ENCODE measurements at regions not wholly inside any gene's neighbourhood (a gene's known extent, or its start where the extent isn't known, plus 50 kb on each side); places are given as distances from the start of the nearest gene placed in this dataset.

DNA sequence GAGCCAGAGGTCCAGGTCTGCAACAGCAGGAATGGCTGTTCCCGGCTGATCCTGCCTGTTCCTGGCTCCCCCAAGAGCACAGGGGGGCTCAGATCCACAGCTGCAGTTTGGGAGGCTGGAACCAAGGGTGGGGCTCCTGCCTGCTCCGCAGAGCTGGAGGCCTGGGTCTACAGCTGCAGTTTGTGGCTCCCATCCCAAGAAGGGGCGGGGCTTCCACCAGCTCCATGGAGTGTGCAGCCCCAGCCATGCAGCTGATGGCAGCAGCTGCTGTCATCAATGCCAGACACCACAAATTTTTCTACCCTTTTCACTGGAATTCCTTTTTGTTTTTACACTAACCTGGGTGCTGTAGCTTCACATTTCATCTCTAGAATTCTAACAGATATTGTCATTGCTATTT lies 135.4 kb upstream of the KIF2B start:
- intact Hi-C loops (cut with micrococcal nuclease; ENCODE audit: unreplicated experiment) = no loop called here
- Histone ChIP-seq H3K9me3 (ENCODE audit: low read depth, low read length, poor library complexity, severe bottlenecking) (no peaks in the 10 kb centered on the region), H3K27ac (ENCODE audit: low read depth, low read length, poor library complexity, severe bottlenecking) (no peak overlapping the region), H3K36me3 (ENCODE audit: insufficient read depth, low read length, poor library complexity, severe bottlenecking) (no peaks in the 10 kb centered on the region), H3K4me1 (ENCODE audit: insufficient read depth, low read length, poor library complexity, severe bottlenecking) (no peaks in the 10 kb centered on the region), H3K27me3 (replicated peaks; ENCODE audit: insufficient read depth, low read depth, low read length, poor library complexity) (no peaks in the 10 kb centered on the region), H3K4me3 (ENCODE audit: low read depth, low read length, poor library complexity, severe bottlenecking) (no peak overlapping the region)
- POLR2A ChIA-PET (ENCODE audit: low non-redundant PET) = no interaction called here
- TF ChIP-seq EZH2 (IDR thresholded peaks at IDR 0.05; ENCODE audit: borderline replicate concordance, low read depth, low read length, poor library complexity, severe bottlenecking) = no peak
- DNase-seq (ENCODE audit: low spot score) = no peak
- BruUV-seq (replicated peaks) = no TSS peak
- CTCF ChIA-PET = no interaction called here

DNA sequence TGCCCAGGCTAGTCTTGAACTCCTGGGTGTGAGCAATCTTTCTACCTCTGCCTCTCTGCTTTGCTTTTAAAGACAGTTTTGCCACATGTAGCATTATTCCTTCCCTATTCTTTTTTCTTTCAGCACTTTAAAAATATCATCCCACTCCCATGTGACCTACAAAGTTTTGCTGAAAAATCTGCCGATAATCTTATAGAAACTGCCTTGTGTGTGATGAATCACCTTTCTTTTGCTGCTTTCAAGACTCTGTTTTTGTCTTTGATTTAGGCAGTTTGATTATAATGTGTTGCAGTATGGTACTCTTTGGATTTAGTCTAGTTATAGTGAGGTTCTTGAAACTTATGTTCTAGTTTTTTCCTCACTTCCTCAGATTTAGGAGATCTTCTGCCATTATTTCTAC lies 142.0 kb upstream of the KIF2B start:
- POLR2A ChIA-PET (ENCODE audit: low non-redundant PET) = no interaction called here

DNA sequence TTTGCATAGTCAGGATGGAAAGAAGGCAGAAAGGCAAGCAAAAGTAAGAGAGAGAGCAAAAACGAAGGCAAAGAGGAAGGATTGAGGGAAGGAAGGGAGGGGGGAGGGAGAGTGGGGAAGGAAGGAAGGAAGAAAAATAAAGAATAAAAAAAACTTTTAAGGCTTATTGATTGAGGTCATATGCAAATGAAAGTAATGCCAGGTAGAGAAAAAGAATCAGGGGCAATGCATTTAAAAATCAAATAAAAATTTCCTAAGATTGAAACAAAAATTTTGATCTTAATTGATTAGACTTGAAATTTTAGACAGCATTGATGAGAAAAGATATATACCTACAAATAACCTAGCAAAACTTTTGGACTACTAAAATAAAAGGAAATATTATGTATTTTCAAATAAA lies 153.9 kb upstream of the KIF2B start:
- TF ChIP-seq, protein P1, sequence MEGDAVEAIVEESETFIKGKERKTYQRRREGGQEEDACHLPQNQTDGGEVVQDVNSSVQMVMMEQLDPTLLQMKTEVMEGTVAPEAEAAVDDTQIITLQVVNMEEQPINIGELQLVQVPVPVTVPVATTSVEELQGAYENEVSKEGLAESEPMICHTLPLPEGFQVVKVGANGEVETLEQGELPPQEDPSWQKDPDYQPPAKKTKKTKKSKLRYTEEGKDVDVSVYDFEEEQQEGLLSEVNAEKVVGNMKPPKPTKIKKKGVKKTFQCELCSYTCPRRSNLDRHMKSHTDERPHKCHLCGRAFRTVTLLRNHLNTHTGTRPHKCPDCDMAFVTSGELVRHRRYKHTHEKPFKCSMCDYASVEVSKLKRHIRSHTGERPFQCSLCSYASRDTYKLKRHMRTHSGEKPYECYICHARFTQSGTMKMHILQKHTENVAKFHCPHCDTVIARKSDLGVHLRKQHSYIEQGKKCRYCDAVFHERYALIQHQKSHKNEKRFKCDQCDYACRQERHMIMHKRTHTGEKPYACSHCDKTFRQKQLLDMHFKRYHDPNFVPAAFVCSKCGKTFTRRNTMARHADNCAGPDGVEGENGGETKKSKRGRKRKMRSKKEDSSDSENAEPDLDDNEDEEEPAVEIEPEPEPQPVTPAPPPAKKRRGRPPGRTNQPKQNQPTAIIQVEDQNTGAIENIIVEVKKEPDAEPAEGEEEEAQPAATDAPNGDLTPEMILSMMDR (conservative IDR thresholded peaks at IDR 0.05; ENCODE audit: low read depth, low read length) = no peak
- TF ChIP-seq EZH2 (IDR thresholded peaks at IDR 0.05; ENCODE audit: borderline replicate concordance, low read depth, low read length, poor library complexity, severe bottlenecking) = no peak
- Histone ChIP-seq H3K4me1 (ENCODE audit: insufficient read depth, low read length, poor library complexity, severe bottlenecking) (no peaks in the 10 kb centered on the region), H3K9me3 (ENCODE audit: low read depth, low read length, poor library complexity, severe bottlenecking) (no peaks in the 10 kb centered on the region), H3K27ac (ENCODE audit: low read depth, low read length, poor library complexity, severe bottlenecking) (no peak overlapping the region), H3K4me3 (ENCODE audit: low read depth, low read length, poor library complexity, severe bottlenecking) (no peak overlapping the region), H3K27me3 (replicated peaks; ENCODE audit: insufficient read depth, low read depth, low read length, poor library complexity) (no peaks in the 10 kb centered on the region), H3K36me3 (ENCODE audit: insufficient read depth, low read length, poor library complexity, severe bottlenecking) (no peaks in the 10 kb centered on the region)
- no TSS peak for BruUV-seq (replicated peaks)
- intact Hi-C loops (cut with micrococcal nuclease; ENCODE audit: unreplicated experiment) = loop anchor here (10.0 kb wide), 1 partner anchor 64 kb away; no protein-coding TSS in a partner anchor
- ChIA-PET POLR2A (ENCODE audit: low non-redundant PET) (no interaction called here), CTCF (no interaction called here)
- DNase-seq (ENCODE audit: low spot score) = no peak

More for the DNA sequence above, 142.0 kb upstream of the KIF2B start:
- Histone ChIP-seq H3K27me3 (replicated peaks; ENCODE audit: insufficient read depth, low read depth, low read length, poor library complexity) (no peaks in the 10 kb centered on the region), H3K9me3 (ENCODE audit: low read depth, low read length, poor library complexity, severe bottlenecking) (peaks cover 17% of the 10 kb centered on the region), H3K27ac (ENCODE audit: low read depth, low read length, poor library complexity, severe bottlenecking) (no peak overlapping the region), H3K36me3 (ENCODE audit: insufficient read depth, low read length, poor library complexity, severe bottlenecking) (no peaks in the 10 kb centered on the region), H3K4me3 (ENCODE audit: low read depth, low read length, poor library complexity, severe bottlenecking) (no peak overlapping the region), H3K4me1 (ENCODE audit: insufficient read depth, low read length, poor library complexity, severe bottlenecking) (no peaks in the 10 kb centered on the region)
- intact Hi-C loops (cut with micrococcal nuclease; ENCODE audit: unreplicated experiment) = no loop called here
- DNase-seq (ENCODE audit: low spot score) = no peak
- CTCF ChIA-PET = no interaction called here
- TF ChIP-seq, protein P1 (conservative IDR thresholded peaks at IDR 0.05; ENCODE audit: low read depth, low read length) = no peak
- no peak for TF ChIP-seq EZH2 (IDR thresholded peaks at IDR 0.05; ENCODE audit: borderline replicate concordance, low read depth, low read length, poor library complexity, severe bottlenecking)
- no TSS peak for BruUV-seq (replicated peaks)

DNA sequence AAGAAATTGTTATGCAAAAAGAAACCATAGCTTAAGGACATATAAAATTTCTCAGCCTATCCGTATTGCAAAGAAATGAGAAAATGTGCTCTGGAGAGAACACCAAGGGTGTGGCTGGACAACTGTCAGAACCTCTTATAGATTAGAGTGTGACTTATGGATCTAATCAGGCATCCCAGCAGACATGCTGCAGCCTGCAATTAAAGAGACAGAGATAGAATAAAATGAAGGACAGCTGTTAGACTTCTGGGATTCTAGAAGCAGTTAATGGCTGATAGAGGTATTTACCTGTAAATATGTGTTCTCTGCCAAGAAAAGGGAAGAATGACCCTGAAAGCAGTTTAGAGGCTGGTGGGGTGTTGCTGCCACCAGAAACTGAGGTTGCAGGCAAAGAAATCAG lies 160.1 kb upstream of the KIF2B start:
- no peak overlapping the region for H3K4me3 ChIP-seq (ENCODE audit: low read depth, low read length, poor library complexity, severe bottlenecking)
- H3K27ac ChIP-seq (ENCODE audit: low read depth, low read length, poor library complexity, severe bottlenecking) = no peak overlapping the region
- H3K9me3 ChIP-seq (ENCODE audit: low read depth, low read length, poor library complexity, severe bottlenecking) = peaks cover 6% of the 10 kb centered on the region
- intact Hi-C loops (cut with micrococcal nuclease; ENCODE audit: unreplicated experiment) = loop anchor here (10.0 kb wide), 1 partner anchor 58 kb away; no protein-coding TSS in a partner anchor
- CTCF ChIA-PET = no interaction called here
- H3K36me3 ChIP-seq (ENCODE audit: insufficient read depth, low read length, poor library complexity, severe bottlenecking) = no peaks in the 10 kb centered on the region
- no peak for DNase-seq (ENCODE audit: low spot score)
- TF ChIP-seq, protein P1 (conservative IDR thresholded peaks at IDR 0.05; ENCODE audit: low read depth, low read length) = no peak
- TF ChIP-seq EZH2 (IDR thresholded peaks at IDR 0.05; ENCODE audit: borderline replicate concordance, low read depth, low read length, poor library complexity, severe bottlenecking) = no peak
- no peaks in the 10 kb centered on the region for H3K27me3 ChIP-seq (replicated peaks; ENCODE audit: insufficient read depth, low read depth, low read length, poor library complexity)
- BruUV-seq (replicated peaks) = no TSS peak
- H3K4me1 ChIP-seq (ENCODE audit: insufficient read depth, low read length, poor library complexity, severe bottlenecking) = no peaks in the 10 kb centered on the region
- POLR2A ChIA-PET (ENCODE audit: low non-redundant PET) = no interaction called here

Data from A673 (cell line).